ENCODE measurements at regions not wholly inside any gene's neighbourhood (a gene's known extent, or its start where the extent isn't known, plus 50 kb on each side); places are given as distances from the start of the nearest gene placed in this dataset.

GRCh38 chrX:125736008-125736729, 416.5 kb downstream of the TEX13C start:
- in situ Hi-C loops (cut with HindIII; ENCODE audit: low pct_unique_long_range_greater_than_20kb, low sequenced_read_pairs): no loop called here
- no peak for DNase-seq (ENCODE audit: low read depth, low spot score)

GRCh38 chrX:125742811-125743210, 423.1 kb downstream of the TEX13C start:
- in situ Hi-C loops (cut with HindIII; ENCODE audit: low pct_unique_long_range_greater_than_20kb, low sequenced_read_pairs): no loop called here
- DNase-seq (ENCODE audit: low read depth, low spot score): no peak

GRCh38 chrX:125744914-125745313, 421.2 kb downstream of the DCAF12L2 start:
- DNase-seq (ENCODE audit: low read depth, low spot score): no peak
- in situ Hi-C loops (cut with HindIII; ENCODE audit: low pct_unique_long_range_greater_than_20kb, low sequenced_read_pairs): no loop called here

- peak; percentile 6 for DNase-seq (ENCODE audit: low read depth, low spot score)
- in situ Hi-C loops (cut with HindIII; ENCODE audit: low pct_unique_long_range_greater_than_20kb, low sequenced_read_pairs): no loop called here
These were observed 408.1 kb downstream of the DCAF12L2 start for GRCh38 chrX:125757794-125758564.

GRCh38 chrX:125758819-125759218, 407.3 kb downstream of the DCAF12L2 start:
- in situ Hi-C loops (cut with HindIII; ENCODE audit: low pct_unique_long_range_greater_than_20kb, low sequenced_read_pairs): no loop called here
- no peak for DNase-seq (ENCODE audit: low read depth, low spot score)

DNA sequence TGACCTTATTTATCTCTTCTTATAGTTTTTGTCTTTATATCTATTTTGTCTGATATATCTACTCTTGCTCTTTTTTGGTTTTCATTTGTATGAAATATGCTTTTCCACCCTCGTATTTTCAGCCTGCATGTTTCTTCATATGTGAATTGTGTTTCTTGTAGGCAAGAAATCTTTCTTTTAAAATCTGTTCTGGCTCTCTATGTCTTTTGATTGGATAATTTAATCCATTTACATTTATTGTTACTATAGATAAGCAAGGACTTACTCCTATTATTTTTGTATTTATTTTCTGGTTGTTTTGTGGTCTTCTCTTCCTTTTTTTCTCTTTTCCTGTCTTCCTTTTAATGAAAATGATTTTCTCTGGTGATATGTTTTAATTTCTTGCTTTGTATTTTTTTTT, 403.1 kb downstream of the DCAF12L2 start:
- in situ Hi-C loops (cut with HindIII; ENCODE audit: low pct_unique_long_range_greater_than_20kb, low sequenced_read_pairs): no loop called here
- DNase-seq (ENCODE audit: low read depth, low spot score): no peak

DNA sequence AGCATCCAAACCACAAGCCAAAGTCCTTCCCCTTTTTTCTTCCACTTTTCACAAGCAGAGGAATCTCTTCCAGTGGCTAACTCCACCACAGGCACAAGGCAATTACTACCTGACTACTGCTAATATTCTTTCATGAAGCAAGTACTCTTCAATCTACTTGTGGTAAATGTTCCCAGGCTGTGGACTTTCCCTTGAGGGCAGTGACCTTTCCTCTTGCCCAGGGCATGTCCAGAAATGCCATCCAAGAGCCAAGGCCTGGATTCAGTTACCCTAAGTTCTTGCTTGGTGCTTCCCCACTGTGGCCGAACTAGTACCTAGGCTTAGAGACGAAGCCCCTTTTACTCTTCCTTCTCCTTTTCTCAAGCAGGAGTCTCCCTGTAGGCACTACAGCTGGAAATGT, 400.7 kb downstream of the DCAF12L2 start:
- no peak for DNase-seq (ENCODE audit: low read depth, low spot score)
- in situ Hi-C loops (cut with HindIII; ENCODE audit: low pct_unique_long_range_greater_than_20kb, low sequenced_read_pairs): no loop called here

DNA sequence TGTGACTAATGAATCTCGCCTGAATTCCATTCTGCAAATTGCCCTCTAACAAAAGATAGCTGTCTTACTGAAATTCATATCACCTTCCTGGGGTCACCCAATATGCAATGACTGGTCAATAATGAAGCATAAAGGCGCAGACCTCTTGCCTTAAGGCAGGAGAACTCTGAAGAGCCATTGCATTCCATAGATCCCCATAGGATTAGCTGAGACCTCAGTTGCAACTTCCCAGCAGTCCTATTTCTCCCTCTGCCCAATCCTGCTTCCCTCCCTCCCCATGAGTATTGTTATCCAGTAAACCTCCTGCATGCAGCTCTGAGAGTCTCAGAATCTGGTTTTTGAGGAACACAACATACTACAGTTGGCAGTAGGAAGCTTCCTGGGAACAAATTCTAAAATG, 396.5 kb downstream of the DCAF12L2 start:
- DNase-seq (ENCODE audit: low read depth, low spot score): no peak
- in situ Hi-C loops (cut with HindIII; ENCODE audit: low pct_unique_long_range_greater_than_20kb, low sequenced_read_pairs): no loop called here

DNA sequence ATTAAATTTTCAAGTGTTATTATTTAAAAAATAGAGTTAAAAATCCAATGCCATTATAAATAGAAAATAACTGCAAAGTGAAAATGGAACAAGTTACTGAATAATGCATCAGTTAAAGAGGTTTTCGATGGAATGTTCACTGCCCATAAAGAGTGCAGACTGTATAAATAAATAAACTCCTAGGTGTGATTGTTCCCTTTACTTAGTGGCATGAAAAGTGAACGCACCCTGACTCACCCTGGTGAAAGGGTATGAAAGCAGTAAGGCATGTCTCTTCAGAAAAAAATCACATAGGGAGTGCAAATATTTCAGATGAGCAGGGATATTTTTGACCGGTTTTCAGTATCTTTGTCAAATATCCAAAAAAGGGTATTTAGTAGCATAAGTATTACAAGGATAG, 387.8 kb downstream of the DCAF12L2 start:
- no peak for DNase-seq (ENCODE audit: low read depth, low spot score)
- in situ Hi-C loops (cut with HindIII; ENCODE audit: low pct_unique_long_range_greater_than_20kb, low sequenced_read_pairs): no loop called here

DNA sequence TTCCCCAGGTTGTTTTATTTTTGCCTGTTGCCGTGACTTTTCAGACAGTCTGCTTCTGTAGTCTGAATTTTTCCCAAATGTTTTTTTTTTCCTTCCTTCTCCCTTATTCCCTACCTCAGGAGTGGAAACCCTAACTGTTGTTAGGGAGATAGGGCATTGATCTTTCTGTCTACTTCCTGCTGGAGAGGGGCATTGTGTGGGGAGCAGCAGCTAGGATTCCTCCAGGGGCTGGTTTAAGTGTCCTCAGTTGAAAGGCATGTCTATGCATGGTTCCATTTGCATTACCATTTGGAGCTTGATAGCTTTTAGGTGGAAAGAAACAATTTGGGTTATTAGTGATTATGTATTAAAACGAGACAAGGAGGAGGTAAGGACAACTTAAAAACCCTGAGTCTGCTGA, 383.9 kb downstream of the DCAF12L2 start:
- DNase-seq (ENCODE audit: low read depth, low spot score): no peak
- in situ Hi-C loops (cut with HindIII; ENCODE audit: low pct_unique_long_range_greater_than_20kb, low sequenced_read_pairs): no loop called here

GRCh38 chrX:125786316-125786715, 379.8 kb downstream of the DCAF12L2 start:
- no peak for DNase-seq (ENCODE audit: low read depth, low spot score)

DNA sequence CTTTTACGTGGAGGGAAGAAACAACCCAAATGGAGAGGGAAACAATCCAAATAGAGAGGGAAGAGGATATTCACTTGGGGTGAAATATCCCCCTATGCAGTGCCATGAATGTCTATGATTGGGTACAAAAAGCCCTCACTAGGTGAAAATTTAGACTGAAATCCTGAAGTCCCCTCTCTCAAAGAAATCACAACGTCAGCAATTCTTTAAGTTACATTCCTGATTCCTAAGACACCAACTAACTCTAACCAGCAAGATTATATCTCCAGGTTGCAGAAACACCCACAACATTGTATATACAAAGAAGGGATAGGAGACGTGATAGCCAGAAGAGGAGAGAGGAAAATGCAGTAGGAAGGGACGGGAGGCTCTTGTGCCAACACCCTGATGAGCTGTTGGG, 374.3 kb downstream of the DCAF12L2 start:
- no peak for DNase-seq (ENCODE audit: low read depth, low spot score)
- in situ Hi-C loops (cut with HindIII; ENCODE audit: low pct_unique_long_range_greater_than_20kb, low sequenced_read_pairs): no loop called here

More at GRCh38 chrX:125786316-125786715, 379.8 kb downstream of the DCAF12L2 start:
- in situ Hi-C loops (cut with HindIII; ENCODE audit: low pct_unique_long_range_greater_than_20kb, low sequenced_read_pairs): no loop called here

DNA sequence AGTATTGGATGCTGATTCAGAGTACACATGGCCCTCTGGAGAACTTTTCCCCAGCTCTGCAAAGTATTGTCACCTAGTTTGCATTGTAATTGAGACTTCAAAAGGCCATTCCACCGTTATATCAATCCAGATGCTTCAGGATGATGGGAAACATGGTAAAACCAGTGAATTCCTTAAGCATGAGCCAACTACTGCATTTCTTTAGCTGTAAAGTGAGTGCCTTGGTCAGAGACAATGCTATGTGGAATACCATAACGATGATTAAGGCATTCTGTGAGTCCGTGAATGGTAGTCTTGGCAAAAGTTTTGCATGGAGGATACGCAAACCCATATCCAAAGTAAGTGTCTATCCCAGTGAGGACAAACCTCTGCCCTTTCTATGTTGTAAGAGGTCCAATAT, 355.2 kb downstream of the DCAF12L2 start:
- no peak for DNase-seq (ENCODE audit: low read depth, low spot score)
- in situ Hi-C loops (cut with HindIII; ENCODE audit: low pct_unique_long_range_greater_than_20kb, low sequenced_read_pairs): no loop called here

DNA sequence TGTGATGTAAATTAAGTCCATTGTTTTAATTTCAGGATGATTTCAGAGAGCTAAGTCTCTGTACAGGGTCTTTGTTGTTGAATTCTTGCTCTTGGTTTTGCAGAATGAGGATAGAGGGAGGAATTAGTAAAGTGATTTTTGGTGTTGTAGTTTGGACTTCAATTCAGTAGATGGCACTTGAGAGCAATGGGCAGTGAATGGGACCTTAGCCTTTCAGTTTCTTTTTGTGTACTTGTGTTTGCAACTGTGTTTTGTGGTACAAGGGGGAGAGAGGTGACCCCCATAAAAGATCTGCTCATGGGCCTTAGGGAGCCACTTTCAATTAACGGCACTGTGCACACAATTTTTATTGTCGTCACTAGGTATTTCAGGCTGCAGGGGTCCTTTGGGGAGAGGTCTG, 340.0 kb downstream of the DCAF12L2 start:
- in situ Hi-C loops (cut with HindIII; ENCODE audit: low pct_unique_long_range_greater_than_20kb, low sequenced_read_pairs): no loop called here

DNA sequence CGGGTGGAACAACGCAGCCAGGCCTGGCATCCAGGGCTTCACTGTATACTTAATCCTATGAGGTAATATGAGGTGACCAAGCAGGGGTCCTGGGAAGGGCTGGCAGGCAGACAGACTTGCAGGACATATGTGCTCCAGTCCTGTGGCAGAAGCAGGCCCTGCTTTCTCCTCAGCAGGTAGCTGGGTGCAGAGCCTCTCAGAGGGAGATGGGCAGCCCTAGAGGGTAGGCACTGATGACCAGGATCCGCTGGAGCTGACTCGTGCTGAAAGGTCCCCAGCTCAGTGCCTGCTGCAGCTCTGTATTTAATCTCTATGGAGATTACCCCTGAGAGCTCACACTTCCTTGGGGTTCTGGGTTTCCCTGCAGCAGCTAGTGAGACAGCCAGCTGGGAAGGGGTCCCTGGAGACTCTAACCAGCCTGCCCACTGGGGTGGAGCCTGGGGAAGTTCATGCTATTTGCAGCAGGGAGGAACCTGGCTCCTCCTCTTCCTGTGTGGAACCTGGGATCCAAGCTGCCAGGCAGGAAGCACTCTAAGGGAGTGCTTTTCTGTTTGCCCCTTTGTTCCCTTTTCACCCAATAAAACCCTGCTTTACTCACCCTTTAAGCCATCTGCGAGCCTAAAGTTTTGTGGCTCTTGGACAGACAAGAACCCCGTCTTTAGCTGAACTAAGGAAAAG, 339.2 kb downstream of the DCAF12L2 start:
- in situ Hi-C loops (cut with HindIII; ENCODE audit: low pct_unique_long_range_greater_than_20kb, low sequenced_read_pairs): no loop called here
- no peak for DNase-seq (ENCODE audit: low read depth, low spot score)

More for the DNA sequence above, 340.0 kb downstream of the DCAF12L2 start:
- DNase-seq (ENCODE audit: low read depth, low spot score): peak; percentile 16

DNA sequence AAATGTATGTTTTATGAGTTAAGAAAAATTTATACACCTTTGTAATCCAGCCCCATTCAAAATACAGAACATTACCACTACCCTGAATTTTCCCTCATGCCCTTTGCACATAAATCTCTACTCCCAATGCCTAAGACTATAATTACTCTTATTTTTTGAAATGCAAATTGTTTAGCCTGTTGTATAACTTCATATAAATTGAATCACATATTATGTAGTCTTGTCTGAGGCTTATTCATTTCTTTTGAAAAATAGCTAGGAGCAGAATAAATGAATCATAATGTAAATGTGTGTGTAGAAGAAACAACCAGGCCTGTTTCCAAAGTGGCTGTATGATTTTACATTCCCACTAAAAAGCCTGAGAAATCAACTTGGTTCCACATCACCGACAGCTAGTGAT, 319.8 kb downstream of the DCAF12L2 start:
- DNase-seq (ENCODE audit: low read depth, low spot score): no peak
- in situ Hi-C loops (cut with HindIII; ENCODE audit: low pct_unique_long_range_greater_than_20kb, low sequenced_read_pairs): no loop called here

GRCh38 chrX:125850693-125851092, 315.4 kb downstream of the DCAF12L2 start:
- in situ Hi-C loops (cut with HindIII; ENCODE audit: low pct_unique_long_range_greater_than_20kb, low sequenced_read_pairs): no loop called here
- no peak for DNase-seq (ENCODE audit: low read depth, low spot score)

DNA sequence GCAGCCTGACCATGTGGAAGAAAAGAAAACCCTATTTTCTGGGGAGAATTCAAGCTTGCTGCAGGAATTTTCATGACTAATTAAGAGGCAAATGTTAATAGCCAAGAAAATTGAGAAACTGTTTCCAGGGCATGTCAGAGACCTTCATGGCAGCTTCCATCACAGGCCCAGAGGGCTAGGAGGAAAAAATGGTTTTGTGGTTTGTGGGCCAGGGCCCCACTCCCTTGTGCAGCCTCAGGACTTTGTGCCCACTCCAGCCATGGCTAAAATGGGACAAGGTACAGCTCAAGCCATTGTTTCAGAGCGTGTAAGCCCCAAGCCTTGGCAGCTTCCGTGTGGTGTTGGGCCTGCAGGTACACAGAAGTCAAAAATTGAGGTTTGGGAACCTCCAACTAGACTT, 282.9 kb downstream of the DCAF12L2 start:
- DNase-seq (ENCODE audit: low read depth, low spot score): no peak
- in situ Hi-C loops (cut with HindIII; ENCODE audit: low pct_unique_long_range_greater_than_20kb, low sequenced_read_pairs): no loop called here

GRCh38 chrX:125894947-125895346, 271.1 kb downstream of the DCAF12L2 start:
- DNase-seq (ENCODE audit: low read depth, low spot score): no peak
- in situ Hi-C loops (cut with HindIII; ENCODE audit: low pct_unique_long_range_greater_than_20kb, low sequenced_read_pairs): no loop called here

Measured in SK-MEL-5 (cell line).